Myocyte (in vitro differentiated cells): ENCODE measurements at regions not wholly inside any gene's neighbourhood (a gene's known extent, or its start where the extent isn't known, plus 50 kb on each side); places are given as distances from the start of the nearest gene placed in this dataset.
A peak's percentile ranks its signal among the peaks of the same experiment; 100 is the strongest.
"Not testable (repeated sequence)": the region's sequence is repeated elsewhere in the genome, so short reads cannot be mapped to it uniquely, and the experiment has no call there.

Experiments used
- DNase-seq: peaks from one replicate; pipeline ENCODE4 v3.0.0-alpha.2; 2012; ENCODE audit warnings: low read depth

DNA sequence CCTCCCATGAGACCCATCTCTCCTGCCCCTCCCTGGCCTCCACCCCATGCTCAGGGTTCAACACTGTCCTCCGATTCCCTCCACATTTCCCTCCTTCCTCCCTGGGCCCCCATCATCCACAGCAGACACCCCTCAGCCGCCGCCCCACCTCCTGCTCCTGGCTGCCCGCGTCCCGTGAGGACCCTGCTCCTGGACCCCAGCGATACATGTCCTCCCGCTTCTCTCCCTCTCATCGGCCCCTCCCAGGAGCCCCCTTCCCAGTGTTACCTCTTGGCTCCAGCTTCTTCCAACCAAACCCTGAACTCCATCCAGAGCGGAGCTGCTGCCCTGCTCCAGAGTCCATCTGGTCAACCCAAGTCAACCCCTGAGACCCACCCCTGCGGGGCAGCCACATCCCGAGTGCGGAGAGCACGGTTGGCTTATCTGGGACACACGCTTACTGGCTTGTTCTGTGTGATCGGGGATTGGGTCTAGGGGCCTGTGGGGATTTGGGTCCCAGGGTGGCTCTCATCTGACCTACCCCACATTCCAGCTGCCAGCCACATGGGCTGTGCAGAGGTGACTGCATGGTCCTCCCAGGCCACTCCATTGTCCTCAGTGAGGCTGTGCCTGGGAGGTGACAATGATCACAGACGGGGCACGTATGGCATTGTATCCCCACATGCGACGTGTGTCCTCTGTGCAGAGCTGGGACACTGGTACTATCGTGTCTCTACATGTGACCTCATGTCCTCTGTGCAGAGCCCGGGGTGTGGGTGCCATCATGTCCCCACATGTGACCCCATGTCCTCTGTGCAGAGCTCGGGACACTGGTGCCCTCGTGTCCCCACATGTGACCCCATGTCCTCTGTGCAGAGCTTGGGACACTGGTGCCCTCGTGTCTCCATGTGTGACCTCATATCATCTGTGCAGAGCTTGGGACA is 333.6 kb downstream of the ADGRD1 start:
- DNase-seq, result no peak

DNA sequence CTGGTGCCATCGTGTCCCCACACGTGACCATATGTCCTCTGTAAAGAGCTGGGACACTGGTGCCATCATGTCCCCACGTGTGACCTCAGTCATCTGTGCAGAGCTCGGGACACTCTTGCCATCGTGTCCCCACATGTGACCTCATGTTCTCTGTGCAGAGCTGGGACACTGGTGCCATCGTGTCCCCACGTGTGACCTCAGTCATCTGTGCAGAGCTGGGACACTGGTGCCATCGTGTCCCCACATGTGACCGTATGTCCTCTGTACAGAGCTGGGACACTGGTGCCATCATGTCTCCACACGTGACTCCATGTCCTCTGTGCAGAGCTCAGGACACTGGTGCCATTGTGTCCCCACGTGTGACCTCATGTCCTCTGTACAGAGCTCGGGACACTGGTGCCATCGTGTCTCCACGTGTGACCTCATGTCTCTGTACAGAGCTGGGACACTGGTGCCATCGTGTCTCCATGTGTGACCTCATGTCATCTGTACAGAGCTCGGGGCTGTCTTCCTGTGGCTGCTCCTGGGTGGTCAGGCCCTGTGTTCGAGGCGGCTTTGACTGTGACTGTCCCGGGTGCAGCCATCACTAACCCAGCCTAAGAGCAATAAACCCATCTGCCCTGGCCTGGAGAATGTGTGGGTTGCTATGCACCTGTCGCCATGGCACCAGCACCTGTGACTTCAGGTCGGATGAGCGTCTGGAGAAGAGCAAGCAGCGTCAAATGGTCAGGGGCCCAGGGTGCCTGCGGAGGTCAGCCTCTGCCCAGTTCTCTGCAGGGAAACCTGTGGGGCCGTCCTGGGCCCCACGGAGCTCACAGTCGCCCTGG is 334.4 kb downstream of the ADGRD1 start:
- no peak for DNase-seq

DNA sequence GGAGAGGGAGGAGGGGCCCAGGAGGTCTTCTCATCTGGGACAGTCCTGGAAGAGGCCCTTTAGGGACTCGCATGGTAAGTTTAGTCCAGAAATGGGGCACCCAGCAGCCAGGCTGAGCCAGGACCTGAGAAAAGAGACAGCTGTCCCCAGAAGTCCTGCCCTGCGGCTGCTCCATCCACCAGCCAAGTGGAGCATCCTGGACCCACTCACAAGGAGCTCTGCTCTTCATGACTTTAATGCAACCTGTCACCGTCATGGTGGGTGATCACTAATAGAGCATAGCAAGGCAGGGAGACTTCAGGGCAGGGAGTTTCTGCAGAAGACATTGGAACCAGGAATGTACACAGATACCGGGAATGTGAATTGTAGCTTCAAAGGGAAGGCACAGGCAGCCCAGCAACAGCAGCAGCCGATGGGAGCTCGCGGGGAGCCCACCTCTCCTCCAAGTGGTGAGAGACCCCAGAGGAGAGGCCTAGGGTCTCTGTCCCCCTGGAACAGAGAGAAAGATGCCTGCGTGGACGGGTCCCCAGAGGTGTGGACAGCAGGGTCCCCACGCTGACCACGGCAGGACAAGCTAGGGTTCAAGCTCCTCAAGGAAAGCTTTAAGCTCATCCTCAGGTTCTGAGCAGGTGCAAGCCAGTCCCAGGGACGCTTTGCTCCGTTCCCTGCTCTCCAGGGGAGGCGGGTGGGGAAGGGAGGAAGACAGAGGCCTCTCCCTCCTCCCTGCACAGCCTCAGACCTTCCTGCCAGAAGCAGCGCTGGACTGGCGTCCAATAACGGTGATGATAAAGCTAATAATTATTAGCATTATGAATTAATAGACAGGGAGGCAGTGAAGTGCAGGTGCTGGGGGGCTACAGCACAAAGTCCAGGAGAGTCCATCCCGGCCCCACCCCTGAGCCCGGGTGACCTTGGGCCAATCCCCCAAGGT is 335.3 kb downstream of the ADGRD1 start:
- DNase-seq, result not testable (repeated sequence)

DNA sequence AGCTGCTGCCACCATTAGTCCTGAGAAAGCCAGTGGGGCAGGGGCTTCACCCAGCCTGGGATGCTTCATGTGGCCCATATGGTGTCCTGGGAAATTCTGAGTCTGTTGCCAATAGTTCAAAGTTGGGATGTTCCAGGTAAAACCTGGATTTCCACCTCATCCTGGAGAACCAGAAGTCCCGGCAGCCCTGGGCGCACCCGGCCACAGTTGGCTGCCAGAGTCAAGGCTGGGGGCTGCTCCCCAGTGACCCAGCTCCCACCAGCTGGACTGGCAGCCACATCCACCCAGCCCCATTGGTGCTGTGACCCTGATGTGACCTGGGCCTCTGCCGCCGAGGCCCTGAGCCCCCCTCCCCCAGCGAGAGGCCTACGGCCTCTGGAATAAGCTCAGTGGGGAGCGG is 336.1 kb downstream of the ADGRD1 start:
- not testable (repeated sequence) for DNase-seq

DNA sequence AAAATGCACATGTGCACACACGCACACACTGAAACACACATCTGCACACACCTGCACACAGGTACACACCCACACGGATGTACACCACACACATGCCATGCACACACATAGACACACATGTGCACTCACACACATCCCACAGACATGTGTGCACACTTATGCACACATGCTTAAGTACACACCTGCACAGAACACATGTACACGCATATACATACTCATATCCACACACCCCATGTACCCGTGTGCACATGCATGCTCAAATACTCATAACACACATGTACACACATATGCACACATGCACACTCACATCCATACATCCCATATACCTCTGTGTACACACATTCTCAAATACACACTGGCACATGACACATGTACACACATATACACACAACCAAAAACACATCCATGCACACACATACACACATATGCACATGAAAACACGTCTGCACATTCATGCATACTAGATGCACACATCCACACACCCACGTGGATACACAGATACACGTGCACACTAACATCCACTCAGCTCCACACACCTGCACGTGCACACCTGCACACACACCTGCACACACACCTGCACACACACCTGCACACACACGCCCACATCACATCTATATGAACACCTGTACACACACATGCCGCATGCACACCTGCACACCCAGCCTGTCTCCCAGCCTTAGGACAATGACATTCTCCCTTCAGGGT is 336.7 kb downstream of the ADGRD1 start:
- no peak for DNase-seq

DNA sequence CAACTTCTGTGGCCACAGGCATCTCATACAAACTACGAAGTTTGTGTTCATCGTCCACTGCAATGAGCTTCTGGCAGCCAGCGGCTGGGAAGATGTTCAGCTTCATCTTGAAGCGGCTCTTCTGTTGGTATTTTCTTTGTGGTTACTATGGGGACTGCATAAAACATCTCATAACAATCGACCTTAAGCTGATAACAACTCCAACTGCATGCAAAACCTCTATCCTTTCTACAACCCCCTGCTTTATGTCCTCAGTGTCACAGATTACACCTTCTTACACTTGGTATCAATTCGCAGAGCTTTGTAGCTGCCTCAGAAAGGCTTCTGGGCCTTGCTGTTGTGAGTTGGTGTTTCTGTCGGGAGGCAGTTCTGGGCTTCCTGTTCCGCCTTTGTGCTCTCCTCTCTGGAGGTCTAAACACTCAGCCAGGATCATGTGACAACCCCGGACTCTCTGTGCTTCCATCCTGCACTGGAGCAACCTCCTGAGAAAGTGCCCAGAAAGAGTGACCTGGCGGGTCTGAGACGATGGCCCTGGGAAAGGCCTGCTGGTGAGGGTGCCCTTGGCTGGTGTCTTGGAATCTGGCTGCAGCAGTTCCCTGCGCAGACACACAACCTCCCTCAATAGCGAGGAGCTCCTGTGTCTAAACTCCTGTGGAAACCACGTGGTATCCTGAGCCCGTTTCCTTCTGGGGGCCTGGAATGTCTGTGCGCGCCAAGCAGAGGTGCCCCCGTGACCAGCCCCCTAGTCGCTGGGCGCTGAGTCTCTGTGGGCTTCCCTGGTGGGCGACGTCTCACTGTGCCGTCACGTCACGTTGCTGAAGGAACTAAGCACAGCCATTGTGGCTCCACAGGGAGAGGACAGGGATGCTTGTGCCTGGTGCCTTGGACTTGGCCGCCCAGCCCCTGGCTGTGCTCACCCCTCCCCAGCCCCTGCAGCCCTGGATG is 339.6 kb downstream of the ADGRD1 start:
- DNase-seq, result not testable (repeated sequence)

DNA sequence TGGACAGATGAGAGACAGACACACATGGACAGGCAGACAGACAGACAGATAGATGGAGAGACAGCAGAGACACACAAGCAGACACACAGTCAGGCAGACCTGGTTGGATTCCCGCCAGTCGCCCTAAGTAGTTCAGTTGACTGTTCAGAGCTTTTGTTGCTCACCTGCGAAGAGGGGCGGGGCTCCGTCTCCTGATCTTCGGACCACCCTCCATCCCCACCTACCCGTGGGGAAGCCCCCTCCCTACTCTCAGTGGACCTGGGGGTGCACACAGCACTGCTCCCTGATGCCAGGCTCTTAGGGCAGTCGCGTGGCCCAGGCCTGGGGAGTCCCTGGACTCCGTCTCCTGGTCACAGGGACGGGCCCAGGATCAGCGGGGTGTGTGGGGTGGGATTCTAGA is 341.0 kb downstream of the ADGRD1 start:
- DNase-seq, result not testable (repeated sequence)

DNA sequence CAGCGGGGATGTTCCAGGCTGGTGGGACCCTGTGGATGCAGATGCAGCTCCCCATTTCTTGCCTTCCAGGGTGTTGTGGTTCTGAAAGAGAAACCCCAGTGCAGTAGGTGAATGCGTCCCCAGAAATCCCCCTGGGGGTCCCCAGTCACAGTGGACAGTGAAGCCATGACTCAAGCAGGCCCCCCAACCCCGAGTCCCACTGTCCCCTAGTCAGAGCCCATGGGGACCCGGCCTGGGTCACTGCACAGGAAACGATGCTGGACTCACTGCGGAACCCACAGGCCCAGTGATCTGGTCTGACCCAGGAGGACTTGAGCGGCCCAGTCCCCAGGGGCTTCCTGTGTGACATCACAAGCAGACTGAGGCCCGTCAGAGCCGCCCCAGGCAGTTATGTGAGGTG is 341.4 kb downstream of the ADGRD1 start:
- not testable (repeated sequence) for DNase-seq

DNA sequence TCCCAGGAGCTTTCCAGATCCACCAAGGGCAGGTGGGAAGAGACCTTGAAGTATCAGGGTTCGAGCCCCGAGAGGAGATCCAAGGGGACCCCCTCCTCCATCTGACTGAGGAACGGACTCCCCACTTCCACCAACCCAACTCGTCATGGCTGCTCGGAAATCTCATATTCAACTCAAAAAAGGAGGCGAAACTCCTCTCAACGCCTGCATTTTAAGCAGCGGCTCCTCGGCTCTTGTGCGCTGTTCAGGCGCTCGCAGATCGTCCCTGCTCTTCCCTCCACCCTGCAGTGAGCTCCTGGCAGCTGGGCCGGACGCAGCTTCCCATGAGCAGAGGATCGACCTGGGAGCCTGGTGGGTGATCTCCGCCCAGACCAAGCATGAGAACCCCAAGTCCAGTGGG is 341.9 kb downstream of the ADGRD1 start:
- DNase-seq, result not testable (repeated sequence)

DNA sequence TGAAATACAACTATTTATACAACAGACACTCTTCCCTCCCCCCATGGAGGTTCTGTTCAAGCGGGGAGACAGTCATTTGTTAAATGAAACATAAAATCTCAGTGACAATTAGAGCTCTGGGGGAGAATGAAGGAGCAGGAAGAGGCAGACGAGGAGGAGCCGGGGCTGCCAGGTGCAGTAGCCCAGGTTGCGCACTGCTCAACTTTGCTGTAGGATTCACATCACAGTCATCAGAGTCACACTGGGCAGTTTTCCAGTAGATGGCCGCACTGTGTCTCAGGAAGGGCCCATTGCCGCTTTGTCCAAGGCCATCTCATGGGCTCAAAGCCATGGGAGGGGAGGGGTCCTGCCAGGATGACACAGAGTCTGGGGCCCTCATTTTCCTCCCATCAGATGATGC is 342.4 kb downstream of the ADGRD1 start:
- DNase-seq, result not testable (repeated sequence)

DNA sequence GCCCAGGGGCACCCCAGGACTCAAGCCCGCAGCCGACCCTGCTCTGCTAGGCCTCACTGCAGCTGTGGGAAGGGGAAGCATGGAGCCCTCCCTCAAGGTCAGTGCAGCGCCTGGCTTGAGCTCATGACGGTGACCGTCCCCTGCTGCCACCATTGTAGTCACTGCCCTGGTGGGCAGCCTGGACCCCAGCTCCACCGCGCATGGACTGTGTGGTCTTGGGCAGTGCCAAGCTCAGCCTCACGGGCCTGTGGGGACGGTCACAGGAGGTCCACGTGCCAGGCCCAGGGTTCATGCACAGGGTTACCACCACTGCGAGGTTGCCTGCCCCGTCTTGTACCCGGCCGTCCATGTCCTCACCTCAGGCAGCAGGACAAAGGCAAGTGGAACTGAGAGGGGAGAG is 342.9 kb downstream of the ADGRD1 start:
- DNase-seq, result not testable (repeated sequence)

DNA sequence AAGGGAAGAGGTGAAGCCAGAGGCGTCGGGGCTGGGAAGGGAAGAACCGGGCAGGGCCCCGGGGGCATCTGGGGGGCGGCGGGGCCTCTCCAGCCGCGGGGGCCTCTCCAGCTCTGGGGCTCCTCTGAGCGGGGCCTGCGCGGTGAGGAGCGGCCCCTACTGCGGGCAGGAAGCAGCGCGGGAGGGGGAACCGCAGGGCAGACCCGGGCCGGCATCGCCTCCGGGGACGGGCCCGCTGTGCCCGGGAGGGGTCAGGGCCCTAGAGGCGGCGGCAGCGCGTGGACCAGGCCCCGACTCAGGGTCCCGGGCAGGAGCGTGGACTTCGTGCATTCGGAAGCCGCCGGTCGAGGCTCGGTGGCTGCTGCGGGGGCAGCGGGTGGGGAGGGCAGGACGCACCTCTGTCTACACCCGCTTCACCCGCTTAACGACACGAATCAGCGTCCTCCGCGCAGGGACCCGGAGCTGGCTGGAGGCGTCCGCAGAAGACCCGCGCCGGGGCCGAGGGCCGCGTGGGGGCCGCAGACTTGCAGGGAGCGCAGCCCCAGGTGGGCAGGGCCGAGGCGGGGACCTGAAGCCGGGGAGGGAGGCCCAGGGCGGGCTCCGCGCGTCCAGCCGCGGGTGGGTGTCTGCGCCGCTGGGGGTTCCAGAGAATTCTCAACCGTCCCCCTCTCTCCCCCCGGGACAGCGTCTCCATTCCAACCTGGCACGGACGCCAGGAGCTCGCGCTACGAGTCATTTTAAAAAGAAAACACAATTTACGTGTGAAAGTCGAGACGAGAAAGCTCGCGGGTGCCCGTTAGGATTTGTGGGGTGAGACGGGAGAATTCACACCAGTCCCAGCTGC is 345.0 kb downstream of the ADGRD1 start:
- DNase-seq, result not testable (repeated sequence)

DNA sequence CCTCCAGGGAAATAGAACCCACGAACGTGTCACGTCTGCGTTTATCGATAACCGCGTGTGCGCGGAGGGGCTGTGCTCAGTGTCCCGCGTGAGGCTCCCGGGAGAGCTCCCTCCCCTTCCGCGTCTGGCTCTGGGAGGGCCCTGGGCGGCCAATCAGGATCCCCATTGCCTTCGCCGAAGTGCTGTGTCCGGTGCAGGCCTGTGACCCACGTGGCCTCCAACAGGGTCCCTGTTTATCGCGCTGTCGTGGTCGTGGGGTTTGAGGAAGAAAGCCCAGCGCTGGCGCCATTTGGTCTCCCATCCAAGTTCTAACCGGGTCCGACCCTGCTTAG is 345.6 kb downstream of the ADGRD1 start:
- DNase-seq, result not testable (repeated sequence)

DNA sequence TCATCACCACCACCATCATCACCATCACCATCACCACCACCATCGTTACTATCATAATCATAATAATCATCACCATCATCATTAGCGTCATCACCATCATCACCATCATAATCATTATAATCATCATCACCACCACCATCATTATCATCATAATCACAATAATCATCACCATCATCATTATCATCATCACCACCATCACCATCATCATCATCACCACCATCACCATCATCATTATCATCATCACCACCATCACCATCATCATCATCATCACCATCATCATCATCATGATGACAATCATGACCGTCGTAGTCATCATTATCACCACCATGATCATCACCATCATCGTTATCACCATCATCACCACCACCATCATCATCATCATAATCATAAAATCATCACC is 349.9 kb downstream of the ADGRD1 start:
- DNase-seq, result not testable (repeated sequence)

DNA sequence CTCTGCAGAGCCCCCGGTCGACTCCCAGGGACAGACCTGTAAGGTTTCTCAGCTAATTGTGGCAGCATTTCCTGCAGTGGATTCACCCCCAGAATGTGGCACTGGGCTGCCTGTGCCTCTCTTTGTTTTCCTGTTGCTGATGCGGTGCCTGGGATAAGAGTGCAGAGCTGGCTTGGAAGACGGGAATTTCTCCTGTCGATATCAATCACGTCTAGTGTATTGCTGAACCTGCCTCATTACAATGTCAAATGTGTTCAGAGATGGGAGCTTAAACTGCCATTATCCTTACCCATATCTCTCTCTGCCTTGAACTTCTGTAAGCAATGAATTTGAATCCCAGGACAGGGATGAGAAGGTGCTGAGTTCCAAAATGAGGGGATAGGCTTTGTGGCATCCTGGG is 350.9 kb downstream of the ADGRD1 start:
- DNase-seq, result not testable (repeated sequence)

DNA sequence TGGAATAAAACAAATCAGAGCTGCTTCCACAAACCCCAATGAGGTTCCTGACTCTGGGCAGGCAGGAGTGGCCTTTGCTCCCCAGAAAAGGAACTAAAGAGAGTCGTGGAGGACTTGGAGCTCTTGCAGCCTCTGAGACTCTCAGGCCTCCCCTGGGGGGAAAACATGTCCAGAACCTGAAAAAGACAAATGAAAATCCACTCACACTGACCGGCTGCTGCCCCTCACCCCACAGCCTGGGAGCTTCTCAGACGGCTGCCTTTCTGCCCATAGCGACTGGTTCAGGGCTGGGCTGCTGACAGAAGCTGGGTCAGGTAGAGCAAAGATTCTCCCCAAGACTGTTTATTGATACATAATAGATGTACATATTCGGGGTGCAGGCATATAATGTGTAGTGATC is 356.0 kb downstream of the ADGRD1 start:
- DNase-seq, result no peak

DNA sequence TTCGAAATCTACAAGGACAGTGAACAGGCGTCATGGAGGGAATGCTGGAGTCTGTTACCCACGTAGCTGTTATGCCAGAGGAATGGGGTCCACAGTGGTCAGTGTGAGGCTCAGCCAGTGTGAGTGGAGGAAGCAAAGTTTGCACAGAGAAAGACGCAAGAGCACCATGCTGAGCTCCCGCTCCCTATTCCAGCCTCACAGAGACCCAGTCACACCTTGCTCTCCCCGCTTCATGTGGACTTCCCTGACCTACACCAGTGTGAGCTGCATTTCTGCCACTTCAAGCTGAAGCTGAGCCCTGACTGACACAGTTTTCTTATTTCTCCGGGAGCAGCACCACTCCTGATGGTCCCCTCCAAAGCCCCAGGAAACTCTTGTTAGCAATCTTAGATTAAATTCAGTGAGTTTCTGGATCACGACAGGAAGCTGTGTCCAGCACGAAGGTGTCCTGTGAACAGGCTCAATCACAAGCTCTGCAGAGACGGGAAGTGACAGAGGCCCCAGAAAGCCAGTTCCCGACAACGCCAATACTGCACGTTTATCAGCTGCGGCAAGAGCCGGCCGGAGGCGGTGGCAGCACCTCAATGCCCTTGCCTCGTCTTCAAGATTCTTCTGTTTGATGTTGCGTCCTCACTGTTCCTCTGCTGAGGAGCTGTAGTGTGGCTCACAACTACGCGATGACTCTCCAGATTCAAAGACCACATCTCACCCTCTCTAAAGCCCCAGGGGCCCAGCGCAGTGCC is 356.7 kb downstream of the ADGRD1 start:
- DNase-seq, result not testable (repeated sequence)

DNA sequence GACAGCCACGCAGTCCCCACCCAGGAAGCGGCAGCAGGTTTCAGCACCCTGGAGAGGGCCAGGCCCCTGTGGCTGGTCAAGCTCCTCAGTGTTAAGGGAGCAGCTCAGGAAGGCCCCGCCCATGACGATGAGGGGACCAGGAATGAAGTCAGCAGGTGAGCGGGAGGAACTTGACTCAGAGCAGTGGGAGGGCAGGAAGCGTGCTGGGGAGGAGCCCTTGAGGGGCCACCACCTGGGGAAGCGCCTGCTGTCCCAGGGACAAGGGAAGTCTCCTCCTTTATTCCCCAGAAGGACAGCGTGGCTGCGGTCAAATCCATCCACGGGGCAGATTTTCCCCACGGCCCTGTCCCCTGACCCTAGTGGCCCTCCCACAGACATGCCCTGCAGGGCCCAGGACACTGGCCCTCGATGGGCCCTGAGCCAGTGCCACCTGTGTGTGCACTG is 357.6 kb downstream of the ADGRD1 start:
- DNase-seq, result peak; percentile 2
